GM19043 (cell line): ENCODE measurements at regions not wholly inside any gene's neighbourhood (a gene's known extent, or its start where the extent isn't known, plus 50 kb on each side); places are given as distances from the start of the nearest gene placed in this dataset.
"Not testable (repeated sequence)": the region's sequence is repeated elsewhere in the genome, so short reads cannot be mapped to it uniquely, and the experiment has no call there.

Experiments
- ATAC-seq: cut with Tn5 transposase; IDR thresholded peaks from one replicate; pipeline ENCODE4 v1.9.1; 2021; ENCODE audit warnings: low read depth; ENCODE audit not compliant: unreplicated experiment

GRCh38 chr4:173722075-173722474, 192.0 kb upstream of the HAND2 start:
- no peak for ATAC-seq

- not testable (repeated sequence) for ATAC-seq
Measured at GRCh38 chr4:173718504-173718903, 188.5 kb upstream of the HAND2 start.

- no peak for ATAC-seq
Measured at GRCh38 chr4:173717581-173717980, 187.6 kb upstream of the HAND2 start.

- no peak for ATAC-seq
Measured at GRCh38 chr4:173714456-173714855, 184.4 kb upstream of the HAND2 start.

- no peak for ATAC-seq
Measured at GRCh38 chr4:173713026-173713425, 183.0 kb upstream of the HAND2 start.

- no peak for ATAC-seq
Measured at GRCh38 chr4:173707658-173708419, 177.8 kb upstream of the HAND2 start.

GRCh38 chr4:173704201-173704600, 174.2 kb upstream of the HAND2 start:
- ATAC-seq, result no peak

GRCh38 chr4:173703021-173703420, 173.0 kb upstream of the HAND2 start:
- ATAC-seq, result no peak

- no peak for ATAC-seq
Measured at GRCh38 chr4:173700650-173701049, 170.6 kb upstream of the HAND2 start.

- ATAC-seq, result no peak
Measured at GRCh38 chr4:173699841-173700475, 169.9 kb upstream of the HAND2 start.

GRCh38 chr4:173698557-173699262, 168.7 kb upstream of the HAND2 start:
- ATAC-seq, result no peak

- ATAC-seq, result no peak
Measured at GRCh38 chr4:173697840-173698239, 167.8 kb upstream of the HAND2 start.

GRCh38 chr4:173696551-173696950, 166.5 kb upstream of the HAND2 start:
- no peak for ATAC-seq

- no peak for ATAC-seq
Measured at GRCh38 chr4:173696011-173696410, 166.0 kb upstream of the HAND2 start.

- no peak for ATAC-seq
Measured at GRCh38 chr4:173685831-173686210, 155.8 kb upstream of the HAND2 start.

GRCh38 chr4:173685165-173685830, 155.3 kb upstream of the HAND2 start:
- ATAC-seq, result no peak

GRCh38 chr4:173684223-173684622, 154.2 kb upstream of the HAND2 start:
- ATAC-seq, result no peak

GRCh38 chr4:173682609-173683008, 152.6 kb upstream of the HAND2 start:
- ATAC-seq, result no peak

- no peak for ATAC-seq
Measured at GRCh38 chr4:173680278-173680677, 150.2 kb upstream of the HAND2 start.

- no peak for ATAC-seq
Measured at GRCh38 chr4:173675446-173675845, 145.4 kb upstream of the HAND2 start.
